ENCODE measurements at regions not wholly inside any gene's neighbourhood (a gene's known extent, or its start where the extent isn't known, plus 50 kb on each side); places are given as distances from the start of the nearest gene placed in this dataset.

DNA sequence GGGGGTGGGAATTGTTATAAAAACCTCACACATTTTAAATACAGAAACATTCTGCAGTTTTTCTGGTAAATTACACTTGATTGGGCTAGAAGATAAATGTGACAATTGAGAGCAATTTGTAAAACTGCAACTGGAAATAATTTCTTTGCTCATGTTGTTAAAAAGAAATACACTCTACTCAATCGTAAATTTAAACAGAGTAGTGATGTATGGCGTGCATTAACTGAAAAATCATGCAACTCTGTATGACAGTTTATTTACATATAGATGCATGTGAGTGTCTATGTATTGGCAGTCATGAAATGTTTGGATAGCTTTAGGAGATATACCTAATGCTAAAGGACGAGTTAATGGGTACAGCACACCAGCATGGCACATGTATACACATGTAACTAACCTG, 554.9 kb downstream of the PRELID2 start:
- TF ChIP-seq EZH2phosphoT487 (IDR thresholded peaks at IDR 0.05; ENCODE audit: borderline replicate concordance), result no peak
- no peak for TF ChIP-seq CTCF (conservative IDR thresholded peaks at IDR 0.05; ENCODE audit: low read length)
